ENCODE measurements at regions not wholly inside any gene's neighbourhood (a gene's known extent, or its start where the extent isn't known, plus 50 kb on each side); places are given as distances from the start of the nearest gene placed in this dataset.
A peak's percentile ranks its signal among the peaks of the same experiment; 100 is the strongest.

DNA sequence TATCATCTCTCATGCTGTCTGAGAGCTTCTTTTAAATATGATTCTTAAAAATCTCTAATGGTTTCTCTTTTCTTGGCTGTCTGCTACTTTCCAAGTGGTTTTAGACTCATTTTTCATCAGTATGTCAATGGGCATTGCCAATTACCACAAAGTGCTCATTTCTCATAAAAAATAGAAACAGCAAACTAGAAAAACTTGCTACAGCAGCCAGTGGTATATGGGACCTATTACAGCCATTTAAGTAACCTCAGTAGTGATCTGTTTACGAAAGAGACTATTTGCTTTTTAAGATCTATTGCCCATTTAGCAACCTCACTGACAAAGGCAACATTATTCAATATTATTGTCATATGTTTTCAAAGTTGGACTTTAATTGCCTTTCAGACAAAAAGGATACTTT lies 207.1 kb upstream of the RHOBTB1 start:
- Mint-ChIP-seq H3K4me1 (no peaks in the 10 kb centered on the region), H3K27ac (no peak overlapping the region), H3K9me3 (no peaks in the 10 kb centered on the region), H3K4me3 (no peak overlapping the region), H3K36me3 (no peaks in the 10 kb centered on the region), H3K27me3 (peaks cover 9 to 11% of the 10 kb centered on the region in 2 donors)
- Histone ChIP-seq H3K4me3 (ENCODE audit: low read length in 2 of 2) (no peak overlapping the region), H3K27ac (ENCODE audit: low read depth, low read length) (no peak overlapping the region), H3K27me3 (ENCODE audit: insufficient read depth, low read length) (no peaks in the 10 kb centered on the region), H3K36me3 (ENCODE audit: insufficient read depth, low read length) (no peaks in the 10 kb centered on the region), H3K9me3 (ENCODE audit: control insufficient read depth in 1 of 2, low read length in 2 of 2) (no peaks in the 10 kb centered on the region), H3K4me1 (ENCODE audit: insufficient read depth, low read length) (no peaks in the 10 kb centered on the region)
- intact Hi-C loops (cut with micrococcal nuclease), result no loop called here
- no peak for DNase-seq
- ChIA-PET POLR2A (ENCODE audit: partially characterized antibody) (no interaction called here), CTCF (ENCODE audit: partially characterized antibody) (interaction anchor here (2.7 kb wide), 1 partner anchor 10 kb away, joined by 7 read pairs; no protein-coding TSS in a partner anchor)

DNA sequence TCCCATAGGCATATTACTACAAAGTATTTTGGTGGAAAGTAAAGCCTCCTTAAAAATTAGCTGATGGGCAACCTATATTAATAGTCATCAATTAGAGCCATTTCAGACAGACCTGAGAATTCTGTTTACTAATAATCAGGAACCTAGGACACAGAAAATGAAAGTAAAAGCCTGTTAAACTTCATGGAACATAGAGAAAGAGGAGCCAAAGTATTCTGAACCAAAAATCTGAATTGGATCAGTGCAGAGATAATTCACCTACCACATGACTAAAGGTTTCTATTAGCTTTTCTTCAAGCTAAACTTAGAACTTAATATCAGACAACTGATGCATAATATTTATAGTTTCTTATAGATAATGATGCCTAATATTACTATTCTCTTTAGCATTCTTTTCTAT lies 204.5 kb upstream of the RHOBTB1 start:
- ChIA-PET POLR2A (ENCODE audit: partially characterized antibody) (no interaction called here), CTCF (ENCODE audit: partially characterized antibody) (interaction anchor here (1.0 kb wide), 1 partner anchor 18 kb away, joined by 3 read pairs; no protein-coding TSS in a partner anchor)
- peaks cover 5 to 7% of the 10 kb centered on the region in 2 donors for H3K27me3 Mint-ChIP-seq
- H3K4me1 Mint-ChIP-seq, result no peaks in the 10 kb centered on the region
- H3K4me3 ChIP-seq (ENCODE audit: low read length in 2 of 2), result no peak overlapping the region
- DNase-seq, result no peak
- no peak overlapping the region for H3K27ac ChIP-seq (ENCODE audit: low read depth, low read length)
- intact Hi-C loops (cut with micrococcal nuclease), result no loop called here
- no peak overlapping the region for H3K27ac Mint-ChIP-seq
- no peaks in the 10 kb centered on the region for H3K36me3 ChIP-seq (ENCODE audit: insufficient read depth, low read length)
- no peaks in the 10 kb centered on the region for H3K36me3 Mint-ChIP-seq
- peaks cover 0 to under 1% (median 0%) of the 10 kb centered on the region in 8 donors for H3K9me3 Mint-ChIP-seq
- no peaks in the 10 kb centered on the region for H3K9me3 ChIP-seq (ENCODE audit: control insufficient read depth in 1 of 2, low read length in 2 of 2)
- H3K27me3 ChIP-seq (ENCODE audit: insufficient read depth, low read length), result no peaks in the 10 kb centered on the region
- H3K4me1 ChIP-seq (ENCODE audit: insufficient read depth, low read length), result no peaks in the 10 kb centered on the region
- no peak overlapping the region for H3K4me3 Mint-ChIP-seq

DNA sequence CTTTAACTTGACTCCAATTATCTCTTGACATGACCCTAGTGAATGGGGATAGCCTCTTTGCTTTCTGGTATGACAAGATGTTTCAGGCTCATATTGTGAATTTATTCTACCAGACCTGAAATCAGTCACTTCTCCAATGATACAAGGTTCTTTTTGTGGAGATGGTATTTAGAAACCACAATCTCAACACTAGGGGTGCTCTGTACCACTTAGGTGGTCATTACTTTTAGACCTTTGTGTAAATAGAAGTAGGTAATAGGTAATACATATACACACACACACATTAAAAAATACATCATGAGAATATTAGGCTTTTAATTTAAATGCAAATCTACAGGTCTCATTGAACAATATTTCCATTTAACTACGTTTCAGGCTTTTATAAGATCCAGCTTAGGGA lies 199.0 kb upstream of the RHOBTB1 start:
- ChIA-PET POLR2A (ENCODE audit: partially characterized antibody) (no interaction called here), CTCF (ENCODE audit: partially characterized antibody) (no interaction called here)
- Mint-ChIP-seq H3K4me1 (no peaks in the 10 kb centered on the region), H3K27ac (no peak overlapping the region), H3K4me3 (no peak overlapping the region), H3K36me3 (no peaks in the 10 kb centered on the region), H3K9me3 (peaks cover 0 to 3% (median 0%) of the 10 kb centered on the region in 8 donors), H3K27me3 (peaks cover 8 to 9% of the 10 kb centered on the region in 2 donors)
- H3K9me3 ChIP-seq (ENCODE audit: control insufficient read depth in 1 of 2, low read length in 2 of 2), result no peaks in the 10 kb centered on the region
- H3K27ac ChIP-seq (ENCODE audit: low read depth, low read length), result no peak overlapping the region
- intact Hi-C loops (cut with micrococcal nuclease), result no loop called here
- H3K36me3 ChIP-seq (ENCODE audit: insufficient read depth, low read length), result no peaks in the 10 kb centered on the region
- H3K27me3 ChIP-seq (ENCODE audit: insufficient read depth, low read length), result no peaks in the 10 kb centered on the region
- H3K4me1 ChIP-seq (ENCODE audit: insufficient read depth, low read length), result no peaks in the 10 kb centered on the region
- no peak overlapping the region for H3K4me3 ChIP-seq (ENCODE audit: low read length in 2 of 2)
- no peak for DNase-seq

DNA sequence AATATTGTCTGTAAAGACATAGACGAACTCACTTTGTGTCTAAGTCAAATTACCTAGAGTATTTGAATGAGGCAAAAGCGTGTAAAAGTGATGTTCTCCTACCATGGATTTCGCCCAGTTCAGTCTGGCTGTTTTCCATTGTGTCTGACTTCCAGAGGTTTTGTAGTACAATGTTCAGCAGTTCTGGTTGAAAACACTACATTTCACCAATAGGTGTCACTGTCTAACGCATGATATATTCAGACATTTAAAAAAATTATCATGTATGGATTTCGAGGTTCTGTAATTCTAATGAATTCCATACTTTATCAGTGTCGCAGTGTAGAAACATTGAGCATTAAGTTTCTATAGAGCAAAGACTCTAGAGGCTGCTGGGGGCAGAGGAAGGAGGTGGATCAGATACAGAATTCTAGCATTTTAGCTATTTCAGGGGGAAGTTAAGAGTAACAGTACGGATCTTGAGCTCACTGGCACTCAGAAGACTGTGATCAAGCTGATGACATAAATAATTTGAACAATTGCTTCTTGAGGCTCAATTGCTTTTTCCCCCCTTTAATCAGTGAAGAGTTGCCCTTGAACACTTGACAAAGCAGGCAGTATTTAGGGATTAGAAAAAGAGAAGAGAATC lies 196.9 kb upstream of the RHOBTB1 start:
- peak in 3 of 5 donors; percentile 16 to 22 (median 21) for DNase-seq
- intact Hi-C loops (cut with micrococcal nuclease), result loop anchor here (2.0 kb wide), 1 partner anchor 144 kb away; no protein-coding TSS in a partner anchor
- CTCF ChIA-PET (ENCODE audit: partially characterized antibody), result interaction anchor here (1.0 kb wide), 1 partner anchor 9 kb away, joined by 7 read pairs; no protein-coding TSS in a partner anchor

DNA sequence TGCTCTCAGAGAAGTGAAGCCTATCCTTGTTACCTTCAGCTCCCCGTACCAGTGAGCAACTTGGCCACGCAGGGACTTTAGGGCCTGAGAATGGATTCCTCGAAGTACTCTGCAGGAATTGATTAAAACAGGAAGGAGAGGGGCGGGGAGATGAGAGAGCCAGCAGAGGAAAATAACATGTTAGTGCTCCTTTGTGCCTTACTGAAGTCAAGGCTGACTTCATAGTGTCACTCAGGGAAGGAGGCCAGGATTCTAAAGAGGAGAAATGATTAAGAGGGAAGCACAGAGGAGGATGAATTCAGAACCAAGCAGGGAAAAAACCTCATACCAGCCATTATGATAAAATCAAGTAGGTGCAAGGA lies 195.6 kb upstream of the RHOBTB1 start:
- intact Hi-C loops (cut with micrococcal nuclease), result no loop called here
- Mint-ChIP-seq H3K36me3 (no peaks in the 10 kb centered on the region), H3K9me3 (peaks cover 0 to 3% (median 0%) of the 10 kb centered on the region in 8 donors), H3K4me1 (no peaks in the 10 kb centered on the region), H3K27ac (no peak overlapping the region), H3K27me3 (peaks cover 4% of the 10 kb centered on the region in 2 donors), H3K4me3 (no peak overlapping the region)
- Histone ChIP-seq H3K4me1 (ENCODE audit: insufficient read depth, low read length) (no peaks in the 10 kb centered on the region), H3K27me3 (ENCODE audit: insufficient read depth, low read length) (no peaks in the 10 kb centered on the region), H3K9me3 (ENCODE audit: control insufficient read depth in 1 of 2, low read length in 2 of 2) (no peaks in the 10 kb centered on the region), H3K4me3 (ENCODE audit: low read length in 2 of 2) (no peak overlapping the region), H3K27ac (ENCODE audit: low read depth, low read length) (no peak overlapping the region), H3K36me3 (ENCODE audit: insufficient read depth, low read length) (no peaks in the 10 kb centered on the region)
- ChIA-PET CTCF (ENCODE audit: partially characterized antibody) (interaction anchor here (1.0 to 1.2 kb wide), 2 partner anchors 10 to 11 kb away, joined by 3 read pairs; no protein-coding TSS in a partner anchor), POLR2A (ENCODE audit: partially characterized antibody) (no interaction called here)
- no peak for DNase-seq

More for the DNA sequence above, 196.9 kb upstream of the RHOBTB1 start:
- H3K9me3 Mint-ChIP-seq, result peaks cover 0 to 3% (median 0%) of the 10 kb centered on the region in 8 donors
- Histone ChIP-seq H3K4me3 (ENCODE audit: low read length in 2 of 2) (no peak overlapping the region), H3K27ac (ENCODE audit: low read depth, low read length) (no peak overlapping the region), H3K27me3 (ENCODE audit: insufficient read depth, low read length) (no peaks in the 10 kb centered on the region), H3K4me1 (ENCODE audit: insufficient read depth, low read length) (no peaks in the 10 kb centered on the region), H3K9me3 (ENCODE audit: control insufficient read depth in 1 of 2, low read length in 2 of 2) (no peaks in the 10 kb centered on the region), H3K36me3 (ENCODE audit: insufficient read depth, low read length) (no peaks in the 10 kb centered on the region)
- POLR2A ChIA-PET (ENCODE audit: partially characterized antibody), result no interaction called here
- peaks cover 4 to 5% of the 10 kb centered on the region in 2 donors for H3K27me3 Mint-ChIP-seq
- peak overlapping the region in 1 of 8 donors; percentile 51 for H3K4me3 Mint-ChIP-seq
- H3K36me3 Mint-ChIP-seq, result no peaks in the 10 kb centered on the region
- H3K4me1 Mint-ChIP-seq, result no peaks in the 10 kb centered on the region
- no peak overlapping the region for H3K27ac Mint-ChIP-seq

DNA sequence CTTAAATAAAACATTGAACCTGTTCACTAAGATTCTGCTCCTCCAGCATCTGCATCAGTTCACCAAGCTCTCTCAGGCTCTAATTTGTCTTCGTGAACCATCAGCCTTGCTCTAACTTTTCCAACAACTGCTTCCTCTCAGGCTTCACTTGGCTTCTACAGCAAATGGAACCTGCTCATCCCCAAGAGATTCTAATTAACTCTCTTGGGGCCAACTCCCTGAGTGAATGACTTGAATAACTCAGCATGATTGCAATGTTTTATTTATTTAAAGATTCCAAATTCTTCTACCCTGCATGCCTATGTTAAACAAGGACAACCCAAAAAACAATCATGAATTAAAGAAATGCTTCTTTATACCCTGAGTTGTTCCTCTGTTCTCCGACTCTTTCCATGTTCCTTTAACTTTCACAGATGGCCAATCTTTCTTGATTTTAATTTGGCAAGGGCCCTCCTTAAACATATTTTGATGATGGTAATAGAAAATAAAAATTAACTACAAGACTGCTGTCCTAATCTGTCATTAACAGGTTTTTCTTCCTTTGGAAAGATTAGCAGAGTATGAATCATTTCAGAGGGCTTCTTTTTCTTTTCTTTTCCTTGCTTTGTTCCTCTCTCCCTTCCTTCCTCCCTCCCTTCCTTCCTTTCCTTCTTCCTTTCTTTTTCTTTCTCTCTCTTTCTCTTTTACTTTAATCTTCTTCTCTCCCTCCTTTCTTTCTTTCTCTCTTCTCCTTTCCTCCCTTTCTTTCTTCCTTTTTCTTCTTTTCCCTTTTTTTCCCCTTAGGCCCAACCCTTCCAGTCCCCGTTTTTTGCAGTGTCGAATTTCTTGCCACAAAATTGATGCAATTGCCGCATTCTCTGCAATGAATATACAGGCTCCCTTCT lies 195.0 kb upstream of the RHOBTB1 start:
- Histone ChIP-seq H3K9me3 (ENCODE audit: control insufficient read depth in 1 of 2, low read length in 2 of 2) (no peaks in the 10 kb centered on the region), H3K27me3 (ENCODE audit: insufficient read depth, low read length) (no peaks in the 10 kb centered on the region), H3K27ac (ENCODE audit: low read depth, low read length) (no peak overlapping the region), H3K36me3 (ENCODE audit: insufficient read depth, low read length) (no peaks in the 10 kb centered on the region), H3K4me3 (ENCODE audit: low read length in 2 of 2) (no peak overlapping the region), H3K4me1 (ENCODE audit: insufficient read depth, low read length) (no peaks in the 10 kb centered on the region)
- intact Hi-C loops (cut with micrococcal nuclease), result no loop called here
- Mint-ChIP-seq H3K4me1 (no peaks in the 10 kb centered on the region), H3K4me3 (no peak overlapping the region), H3K36me3 (no peaks in the 10 kb centered on the region), H3K27me3 (peaks cover 4% of the 10 kb centered on the region in 2 donors), H3K27ac (no peak overlapping the region), H3K9me3 (peaks cover 0 to 3% (median 0%) of the 10 kb centered on the region in 8 donors)
- ChIA-PET CTCF (ENCODE audit: partially characterized antibody) (interaction anchor here (1.2 kb wide), 1 partner anchor 11 kb away, joined by 3 read pairs; no protein-coding TSS in a partner anchor), POLR2A (ENCODE audit: partially characterized antibody) (no interaction called here)
- no peak for DNase-seq

DNA sequence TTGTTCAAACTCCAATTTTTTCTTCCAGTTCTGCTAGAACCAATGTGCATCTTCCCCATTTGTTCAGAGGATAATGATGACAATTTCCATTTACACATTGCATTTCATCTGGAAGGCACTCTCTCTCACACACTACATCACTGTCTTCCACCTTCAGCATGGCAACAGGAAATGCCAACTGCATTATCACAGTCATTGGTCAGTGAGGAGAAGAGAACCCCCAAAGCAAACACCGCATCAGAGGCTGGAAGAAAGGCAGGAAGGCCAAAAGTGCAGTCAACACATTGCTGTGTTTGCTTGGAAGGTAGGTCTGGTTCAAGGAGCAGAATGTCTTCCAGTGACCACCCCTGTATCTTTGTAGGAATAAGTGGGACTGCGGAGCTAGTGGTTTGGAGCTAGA lies 192.2 kb upstream of the RHOBTB1 start:
- Histone ChIP-seq H3K27me3 (ENCODE audit: insufficient read depth, low read length) (no peaks in the 10 kb centered on the region), H3K9me3 (ENCODE audit: control insufficient read depth in 1 of 2, low read length in 2 of 2) (no peaks in the 10 kb centered on the region), H3K27ac (ENCODE audit: low read depth, low read length) (no peak overlapping the region), H3K4me3 (ENCODE audit: low read length in 2 of 2) (no peak overlapping the region), H3K4me1 (ENCODE audit: insufficient read depth, low read length) (no peaks in the 10 kb centered on the region), H3K36me3 (ENCODE audit: insufficient read depth, low read length) (no peaks in the 10 kb centered on the region)
- ChIA-PET POLR2A (ENCODE audit: partially characterized antibody) (no interaction called here), CTCF (ENCODE audit: partially characterized antibody) (no interaction called here)
- Mint-ChIP-seq H3K27me3 (peaks cover 2 to 4% of the 10 kb centered on the region in 2 donors), H3K4me3 (no peak overlapping the region), H3K4me1 (no peaks in the 10 kb centered on the region), H3K9me3 (peaks cover 0 to 2% (median 0%) of the 10 kb centered on the region in 8 donors), H3K27ac (no peak overlapping the region), H3K36me3 (no peaks in the 10 kb centered on the region)
- DNase-seq, result no peak
- intact Hi-C loops (cut with micrococcal nuclease), result no loop called here

Measured in CD4-positive, alpha-beta memory T cell (primary cell).